Midbrain (tissue), 1 donor: ENCODE measurements at regions not wholly inside any gene's neighbourhood (a gene's known extent, or its start where the extent isn't known, plus 50 kb on each side); places are given as distances from the start of the nearest gene placed in this dataset.
A peak's percentile ranks its signal among the peaks of the same experiment; 100 is the strongest.

Experiments used
- DNase-seq: peaks from one replicate; lab custom pipeline; 2025; lab: John Stamatoyannopoulos, UW

- DNase-seq = no peak
These were observed 92.3 kb upstream of the PAX6 start for GRCh38 chr11:31903225-31904074.

GRCh38 chr11:31902706-31903105 is 91.6 kb upstream of the PAX6 start:
- DNase-seq = no peak

- DNase-seq = no peak
These were observed 84.8 kb upstream of the PAX6 start for GRCh38 chr11:31895926-31896325.

GRCh38 chr11:31887180-31887579 is 76.1 kb upstream of the PAX6 start:
- no peak for DNase-seq

GRCh38 chr11:31884080-31884479 is 73.0 kb upstream of the PAX6 start:
- no peak for DNase-seq

- DNase-seq = no peak
These were observed 72.3 kb upstream of the PAX6 start for GRCh38 chr11:31883435-31883834.

GRCh38 chr11:31882951-31883392 is 71.8 kb upstream of the PAX6 start:
- DNase-seq = no peak

GRCh38 chr11:31881825-31882224 is 70.7 kb upstream of the PAX6 start:
- DNase-seq = no peak

- no peak for DNase-seq
These were observed 68.6 kb upstream of the PAX6 start for GRCh38 chr11:31879681-31880080.

GRCh38 chr11:31877863-31878262 is 66.7 kb upstream of the PAX6 start:
- DNase-seq = no peak

GRCh38 chr11:31877083-31877482 is 66.0 kb upstream of the PAX6 start:
- DNase-seq = no peak

GRCh38 chr11:31875866-31876560 is 64.9 kb upstream of the PAX6 start:
- no peak for DNase-seq

- no peak for DNase-seq
These were observed 63.6 kb upstream of the PAX6 start for GRCh38 chr11:31874631-31875191.

- DNase-seq = no peak
These were observed 62.0 kb upstream of the PAX6 start for GRCh38 chr11:31873124-31873523.

GRCh38 chr11:31872076-31872443 is 60.9 kb upstream of the PAX6 start:
- DNase-seq = no peak

GRCh38 chr11:31871310-31872075 is 60.4 kb upstream of the PAX6 start:
- no peak for DNase-seq

GRCh38 chr11:31870609-31871309 is 59.6 kb upstream of the PAX6 start:
- DNase-seq = peak; percentile 26

GRCh38 chr11:31869986-31870385 is 58.9 kb upstream of the PAX6 start:
- DNase-seq = no peak

- no peak for DNase-seq
These were observed 54.6 kb upstream of the PAX6 start for GRCh38 chr11:31865606-31866300.

GRCh38 chr11:31863170-31863832 is 52.2 kb upstream of the PAX6 start:
- DNase-seq = no peak

- DNase-seq = no peak
These were observed 49.9 kb upstream of the PAX6 start for GRCh38 chr11:31861011-31861410.
